ENCODE measurements at regions not wholly inside any gene's neighbourhood (a gene's known extent, or its start where the extent isn't known, plus 50 kb on each side); places are given as distances from the start of the nearest gene placed in this dataset.
A peak's percentile ranks its signal among the peaks of the same experiment; 100 is the strongest.

- Mint-ChIP-seq H3K27ac (ENCODE audit: unreplicated experiment) (no peak overlapping the region), H3K4me3 (ENCODE audit: unreplicated experiment) (no peak overlapping the region), H3K4me1 (ENCODE audit: low read depth) (peaks cover 23% of the 10 kb centered on the region), H3K9me3 (ENCODE audit: low read depth) (no peaks in the 10 kb centered on the region), H3K27me3 (ENCODE audit: low read depth) (no peaks in the 10 kb centered on the region), H3K36me3 (ENCODE audit: low read depth) (no peaks in the 10 kb centered on the region)
- DNase-seq (ENCODE audit: low spot score), result no peak
- TF ChIP-seq CTCF (IDR thresholded peaks at IDR 0.05), result no peak
These were observed 189.7 kb upstream of the HDAC9 start for GRCh38 chr7:18305866-18306265.

DNA sequence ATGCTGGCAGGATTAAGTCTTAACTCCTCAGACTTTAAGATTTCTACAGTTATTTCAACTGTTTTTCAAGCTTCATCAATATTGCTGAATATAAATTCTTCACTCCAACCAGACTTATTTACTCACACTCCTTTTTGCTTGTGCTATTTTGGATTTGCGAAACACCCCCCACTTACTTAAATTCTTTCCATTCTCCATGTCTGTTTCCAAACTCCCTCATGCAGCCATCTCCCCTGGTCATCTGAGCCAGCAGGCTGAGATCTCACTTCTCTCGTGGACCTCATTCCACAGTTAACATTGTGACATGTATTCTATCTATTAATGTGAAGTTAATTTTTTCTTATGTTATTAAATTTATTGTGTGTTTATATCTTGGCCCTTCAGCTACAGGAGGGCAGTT lies 188.9 kb upstream of the HDAC9 start:
- Mint-ChIP-seq H3K27ac (ENCODE audit: unreplicated experiment) (no peak overlapping the region), H3K36me3 (ENCODE audit: low read depth) (no peaks in the 10 kb centered on the region), H3K9me3 (ENCODE audit: low read depth) (no peaks in the 10 kb centered on the region), H3K4me1 (ENCODE audit: low read depth) (peaks cover 23% of the 10 kb centered on the region), H3K4me3 (ENCODE audit: unreplicated experiment) (no peak overlapping the region), H3K27me3 (ENCODE audit: low read depth) (no peaks in the 10 kb centered on the region)
- TF ChIP-seq CTCF (IDR thresholded peaks at IDR 0.05), result no peak
- DNase-seq (ENCODE audit: low spot score), result no peak

DNA sequence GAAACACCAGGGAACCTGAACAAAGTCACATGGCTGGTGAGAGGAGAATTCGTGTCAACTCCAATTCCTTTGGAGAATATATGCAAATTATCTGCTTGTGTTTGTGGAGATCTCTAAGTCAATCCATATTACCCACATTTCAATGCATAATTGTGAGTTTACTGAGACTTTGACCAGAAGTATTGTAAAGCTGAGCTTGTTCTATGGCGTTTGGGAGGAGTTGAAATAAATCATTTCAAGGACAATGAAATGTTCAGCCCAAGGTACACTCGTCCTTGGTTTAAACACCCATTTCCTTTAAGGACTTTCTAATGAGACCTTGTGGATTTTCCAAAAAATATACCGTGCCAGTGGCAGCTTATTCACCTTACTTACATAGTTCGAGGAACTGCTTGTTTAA lies 186.6 kb upstream of the HDAC9 start:
- H3K36me3 Mint-ChIP-seq (ENCODE audit: low read depth), result no peaks in the 10 kb centered on the region
- H3K4me1 Mint-ChIP-seq (ENCODE audit: low read depth), result peaks cover 23% of the 10 kb centered on the region
- no peak for TF ChIP-seq CTCF (IDR thresholded peaks at IDR 0.05)
- peak overlapping the region; percentile 52 for H3K27ac Mint-ChIP-seq (ENCODE audit: unreplicated experiment)
- H3K27me3 Mint-ChIP-seq (ENCODE audit: low read depth), result no peaks in the 10 kb centered on the region
- DNase-seq (ENCODE audit: low spot score), result no peak
- no peaks in the 10 kb centered on the region for H3K9me3 Mint-ChIP-seq (ENCODE audit: low read depth)
- no peak overlapping the region for H3K4me3 Mint-ChIP-seq (ENCODE audit: unreplicated experiment)

- Mint-ChIP-seq H3K27ac (ENCODE audit: unreplicated experiment) (no peak overlapping the region), H3K4me1 (ENCODE audit: low read depth) (peaks cover 10% of the 10 kb centered on the region), H3K9me3 (ENCODE audit: low read depth) (no peaks in the 10 kb centered on the region), H3K4me3 (ENCODE audit: unreplicated experiment) (no peak overlapping the region), H3K27me3 (ENCODE audit: low read depth) (no peaks in the 10 kb centered on the region), H3K36me3 (ENCODE audit: low read depth) (no peaks in the 10 kb centered on the region)
- no peak for DNase-seq (ENCODE audit: low spot score)
- no peak for TF ChIP-seq CTCF (IDR thresholded peaks at IDR 0.05)
These were observed 183.1 kb upstream of the HDAC9 start for GRCh38 chr7:18312482-18312881.

DNA sequence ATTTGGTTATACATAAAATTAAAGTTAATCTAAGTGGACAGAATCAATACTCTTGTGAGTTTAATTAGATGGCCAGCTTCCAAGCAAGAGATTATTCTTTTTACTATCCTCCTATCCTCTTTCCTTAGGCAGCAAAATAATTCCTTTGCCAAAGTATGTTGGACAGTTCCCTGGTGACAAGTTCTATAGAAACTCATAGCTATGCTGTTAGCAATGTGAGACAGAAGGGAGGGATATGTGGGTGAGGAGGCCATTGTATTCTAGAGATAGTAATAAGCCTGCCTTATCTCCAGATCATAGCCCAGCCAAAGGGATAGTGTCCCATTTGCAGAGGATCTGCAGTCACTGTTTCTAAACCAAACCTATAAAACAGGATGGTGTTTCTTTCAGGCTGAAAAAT lies 181.6 kb upstream of the HDAC9 start:
- DNase-seq (ENCODE audit: low spot score), result no peak
- H3K9me3 Mint-ChIP-seq (ENCODE audit: low read depth), result no peaks in the 10 kb centered on the region
- TF ChIP-seq CTCF (IDR thresholded peaks at IDR 0.05), result no peak
- no peak overlapping the region for H3K4me3 Mint-ChIP-seq (ENCODE audit: unreplicated experiment)
- peaks cover 6% of the 10 kb centered on the region for H3K4me1 Mint-ChIP-seq (ENCODE audit: low read depth)
- no peaks in the 10 kb centered on the region for H3K27me3 Mint-ChIP-seq (ENCODE audit: low read depth)
- H3K27ac Mint-ChIP-seq (ENCODE audit: unreplicated experiment), result no peak overlapping the region
- no peaks in the 10 kb centered on the region for H3K36me3 Mint-ChIP-seq (ENCODE audit: low read depth)

Data from chondrocyte (in vitro differentiated cells).